OCI-LY7 (cell line): ENCODE measurements at regions not wholly inside any gene's neighbourhood (a gene's known extent, or its start where the extent isn't known, plus 50 kb on each side); places are given as distances from the start of the nearest gene placed in this dataset.

ENCODE experiments used
- EZH2phosphoT487 ChIP-seq: fragments of 200-600 bp; sonication (generic); IDR thresholded peaks from 2 replicates; pipeline ENCODE4 v1.6.1; 2018; ENCODE audit warnings: low read depth, borderline replicate concordance, mild to moderate bottlenecking, mixed run types, antibody characterized with exemption, low read length, moderate library complexity, mixed read lengths
- TF ChIP-seq, protein P1 (sequence below): fragments of 200-600 bp; sonication (generic); conservative IDR thresholded peaks from 2 replicates; pipeline ENCODE4 v1.5.1; 2014; ENCODE audit warnings: mild to moderate bottlenecking, antibody characterized with exemption, low read length, moderate library complexity, mixed read lengths

DNA sequence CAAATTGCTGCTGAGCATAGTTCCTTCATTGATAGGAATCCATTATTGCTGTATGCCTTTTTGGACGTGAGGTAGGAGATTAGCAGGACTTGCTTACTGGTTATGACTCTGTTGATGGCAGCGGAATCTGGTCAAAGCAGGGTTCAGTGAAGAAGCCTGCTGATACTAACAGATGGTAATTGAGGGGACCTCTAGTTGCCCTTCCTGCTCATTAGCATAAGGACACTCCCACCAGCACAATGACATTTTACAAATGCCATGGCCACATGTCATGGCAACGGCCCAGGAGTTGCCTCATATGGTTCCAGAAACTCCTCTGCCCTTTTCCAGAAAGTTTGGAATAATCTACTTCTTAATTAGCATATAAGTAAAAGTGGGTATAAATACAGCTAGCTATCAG, 417.5 kb downstream of the CDC14C start:
- TF ChIP-seq, protein P1, sequence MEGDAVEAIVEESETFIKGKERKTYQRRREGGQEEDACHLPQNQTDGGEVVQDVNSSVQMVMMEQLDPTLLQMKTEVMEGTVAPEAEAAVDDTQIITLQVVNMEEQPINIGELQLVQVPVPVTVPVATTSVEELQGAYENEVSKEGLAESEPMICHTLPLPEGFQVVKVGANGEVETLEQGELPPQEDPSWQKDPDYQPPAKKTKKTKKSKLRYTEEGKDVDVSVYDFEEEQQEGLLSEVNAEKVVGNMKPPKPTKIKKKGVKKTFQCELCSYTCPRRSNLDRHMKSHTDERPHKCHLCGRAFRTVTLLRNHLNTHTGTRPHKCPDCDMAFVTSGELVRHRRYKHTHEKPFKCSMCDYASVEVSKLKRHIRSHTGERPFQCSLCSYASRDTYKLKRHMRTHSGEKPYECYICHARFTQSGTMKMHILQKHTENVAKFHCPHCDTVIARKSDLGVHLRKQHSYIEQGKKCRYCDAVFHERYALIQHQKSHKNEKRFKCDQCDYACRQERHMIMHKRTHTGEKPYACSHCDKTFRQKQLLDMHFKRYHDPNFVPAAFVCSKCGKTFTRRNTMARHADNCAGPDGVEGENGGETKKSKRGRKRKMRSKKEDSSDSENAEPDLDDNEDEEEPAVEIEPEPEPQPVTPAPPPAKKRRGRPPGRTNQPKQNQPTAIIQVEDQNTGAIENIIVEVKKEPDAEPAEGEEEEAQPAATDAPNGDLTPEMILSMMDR, result no peak
- TF ChIP-seq EZH2phosphoT487, result no peak
